Esophagus muscularis mucosa (tissue), 3 donors: ENCODE measurements at regions not wholly inside any gene's neighbourhood (a gene's known extent, or its start where the extent isn't known, plus 50 kb on each side); places are given as distances from the start of the nearest gene placed in this dataset.

Experiments
- CTCF ChIP-seq, 3 experiments: fragments of 200-600 bp in 2 of 3; fragments of 450-650 bp in 1 of 3; sonication (generic) in 2 of 3; IDR thresholded peaks; one replicate each; pipeline ENCODE4 v1.5.1; 2017 to 2019; ENCODE audit warnings: antibody characterized with exemption in 3 of 3, mild to moderate bottlenecking in 2 of 3, moderate library complexity in 1 of 3
- POLR2A ChIP-seq: fragments of 450-650 bp; IDR thresholded peaks from one replicate; pipeline ENCODE4 v1.6.1; 2017; ENCODE audit warnings: antibody characterized with exemption, moderate library complexity, mild to moderate bottlenecking, low read depth
- POLR2AphosphoS5 ChIP-seq, 2 donors: sonication (generic); formaldehyde crosslinking; IDR thresholded peaks; one replicate each; pipeline ENCODE4 v1.6.1; 2017; ENCODE audit warnings: antibody characterized with exemption in 2 of 2

- TF ChIP-seq CTCF (IDR thresholded peaks at IDR 0.05) (peak; percentile 36 to 47 (median 43)), POLR2AphosphoS5 (IDR thresholded peaks at IDR 0.05) (no peak), POLR2A (no peak)
These were observed 113.0 kb upstream of the PRDX4 start for GRCh38 chrX:23554304-23554703.
